ENCODE measurements at regions not wholly inside any gene's neighbourhood (a gene's known extent, or its start where the extent isn't known, plus 50 kb on each side); places are given as distances from the start of the nearest gene placed in this dataset.
"Not testable (repeated sequence)": the region's sequence is repeated elsewhere in the genome, so short reads cannot be mapped to it uniquely, and the experiment has no call there.

DNA sequence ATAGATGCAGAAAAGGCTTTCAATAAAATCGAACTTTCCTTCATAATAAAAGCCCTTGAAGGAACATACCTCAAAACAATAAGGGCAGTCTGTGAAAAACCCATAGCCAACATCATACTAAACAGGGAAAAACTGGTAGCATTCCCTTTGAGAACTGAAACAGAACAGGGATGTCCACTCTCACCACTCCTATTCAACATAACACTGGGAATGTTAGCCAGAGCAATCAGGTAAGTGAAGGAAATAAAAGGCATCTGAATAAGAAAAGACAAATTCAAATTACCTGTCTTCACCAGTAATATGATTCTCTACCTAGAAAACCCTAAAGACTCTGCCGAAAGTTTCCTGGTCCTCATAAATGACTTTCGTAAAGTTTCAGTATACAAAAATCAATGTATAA, 861.0 kb upstream of the VRK2 start:
- no peak for DNase-seq

DNA sequence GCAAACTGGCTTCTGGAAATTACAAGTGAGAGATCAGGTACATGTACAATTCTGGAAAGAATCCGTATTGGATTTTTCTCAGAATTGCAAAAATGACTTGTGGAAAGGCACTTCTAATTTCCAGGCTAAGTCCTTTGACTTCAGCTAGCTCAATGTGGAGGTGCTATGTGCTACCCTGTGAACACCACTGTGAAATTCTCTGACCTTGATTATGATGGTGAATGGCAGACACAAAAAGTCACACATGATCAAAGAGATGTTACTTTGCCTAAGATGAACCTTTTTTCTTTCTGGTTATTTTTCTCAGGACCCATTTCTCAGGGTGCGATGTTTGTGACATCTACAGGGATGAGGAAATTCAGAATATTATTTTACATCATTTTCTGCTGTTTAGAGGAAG, 856.6 kb upstream of the VRK2 start:
- DNase-seq: no peak

DNA sequence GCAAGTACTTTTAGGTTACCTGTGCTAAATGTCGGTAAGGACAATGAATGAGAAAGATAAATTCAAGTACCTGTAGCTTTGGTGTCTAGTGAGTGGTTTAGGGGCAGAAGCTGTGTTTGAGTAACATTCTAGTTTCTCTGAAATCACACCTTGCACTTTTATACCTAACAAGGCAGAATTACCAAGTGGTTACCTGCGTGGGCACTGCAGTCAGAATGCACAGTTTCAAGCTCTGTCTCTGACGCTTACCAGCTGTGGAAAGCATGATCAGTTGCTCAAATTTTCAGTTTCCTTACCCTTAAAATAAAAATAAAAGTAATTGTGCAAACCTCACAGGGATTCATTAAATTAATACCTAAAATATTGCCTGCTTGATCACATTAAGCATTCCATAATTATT, 846.9 kb upstream of the VRK2 start:
- DNase-seq: no peak

DNA sequence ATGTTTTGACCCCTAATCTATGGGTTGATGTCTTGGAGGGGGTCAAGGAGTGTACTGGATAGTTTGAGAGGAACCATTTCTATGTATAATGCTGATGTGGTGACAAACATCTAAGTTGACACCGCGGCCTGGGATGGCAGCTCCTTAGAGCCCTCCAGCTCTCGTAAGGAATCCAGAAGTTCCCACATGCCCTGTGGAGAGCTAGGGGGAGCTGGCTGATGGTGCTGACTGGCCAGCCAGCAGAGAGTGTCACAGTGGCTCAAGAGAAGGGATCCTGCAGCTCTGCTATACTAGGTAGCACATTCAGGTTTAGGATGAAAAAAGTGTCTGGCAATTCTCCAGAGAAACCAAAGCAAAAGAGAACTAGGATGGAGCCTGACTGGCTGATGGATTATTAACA, 842.2 kb upstream of the VRK2 start:
- no peak for DNase-seq

DNA sequence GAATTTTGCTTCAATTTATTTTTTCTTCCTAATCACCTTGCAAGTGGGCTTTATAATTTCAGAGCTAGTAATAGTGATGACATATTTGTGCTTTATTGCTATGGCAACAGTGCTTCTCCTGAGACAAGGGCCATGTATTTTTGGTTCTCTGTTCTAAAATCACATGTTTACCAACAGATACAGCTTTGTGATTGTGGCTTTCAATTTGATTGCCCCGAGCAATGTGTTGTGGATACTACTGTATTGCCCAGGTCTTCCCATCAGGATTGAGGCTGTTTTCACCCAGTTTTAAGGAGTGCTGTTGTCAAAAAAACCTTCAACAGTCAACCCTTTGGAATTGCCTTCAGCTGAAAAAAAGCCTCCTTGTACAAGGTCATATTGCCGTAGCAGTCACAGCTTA, 841.4 kb upstream of the VRK2 start:
- no peak for DNase-seq

DNA sequence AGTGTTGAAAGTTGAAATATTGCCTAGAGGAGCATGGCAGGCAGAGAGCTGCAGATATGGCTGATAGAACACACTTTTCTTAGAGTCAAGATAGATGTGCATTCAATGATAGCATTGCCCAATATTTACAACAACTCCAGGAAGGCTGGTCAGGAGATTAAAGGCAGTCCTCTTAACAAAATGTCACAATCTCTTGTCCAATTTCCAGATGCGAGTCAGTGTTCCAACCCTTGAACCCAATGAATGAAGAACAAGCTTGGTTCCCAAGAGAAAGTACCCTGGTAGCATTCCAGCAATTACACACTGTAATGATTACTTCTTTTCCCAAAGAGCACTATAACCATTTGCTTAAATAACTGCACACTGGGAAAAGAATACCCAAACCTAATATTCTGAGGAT, 839.4 kb upstream of the VRK2 start:
- DNase-seq: no peak

DNA sequence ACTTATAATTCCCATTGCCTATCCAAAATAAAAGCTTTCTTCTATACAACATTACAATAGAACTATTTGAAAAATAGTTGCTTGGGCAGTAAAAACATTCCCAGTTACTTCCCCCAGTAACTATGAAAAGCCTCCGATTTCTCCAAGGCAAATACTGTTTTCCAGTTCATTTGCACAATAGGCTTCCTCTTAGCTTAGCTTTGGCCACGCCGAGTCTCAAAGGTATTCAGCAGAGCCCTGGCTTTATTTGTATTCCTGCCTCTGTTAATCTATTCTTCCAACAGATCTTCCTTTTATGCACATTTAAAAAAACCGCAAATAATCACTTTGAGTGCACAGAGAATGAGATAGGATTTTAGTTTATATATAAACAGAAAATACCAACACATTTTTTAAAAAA, 836.8 kb upstream of the VRK2 start:
- DNase-seq: no peak

DNA sequence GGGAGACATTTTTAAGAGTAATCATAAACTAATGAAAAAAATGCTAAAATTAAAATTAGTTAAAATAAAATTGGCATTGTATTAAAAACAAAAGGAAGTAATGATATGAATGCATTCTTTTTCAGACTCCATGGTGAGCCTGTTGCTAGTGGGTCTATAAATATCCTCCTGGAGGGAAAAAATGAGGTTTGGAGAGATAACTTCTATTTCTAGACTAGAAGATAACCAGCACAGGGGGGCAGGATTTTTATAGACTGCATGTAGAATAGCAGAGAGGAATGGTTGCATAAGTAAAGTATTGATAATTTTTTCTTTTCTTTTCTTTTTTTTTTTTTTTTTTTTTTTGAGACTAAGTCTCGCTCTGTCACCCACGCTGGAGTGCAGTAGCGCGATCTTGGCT, 835.8 kb upstream of the VRK2 start:
- DNase-seq: no peak

DNA sequence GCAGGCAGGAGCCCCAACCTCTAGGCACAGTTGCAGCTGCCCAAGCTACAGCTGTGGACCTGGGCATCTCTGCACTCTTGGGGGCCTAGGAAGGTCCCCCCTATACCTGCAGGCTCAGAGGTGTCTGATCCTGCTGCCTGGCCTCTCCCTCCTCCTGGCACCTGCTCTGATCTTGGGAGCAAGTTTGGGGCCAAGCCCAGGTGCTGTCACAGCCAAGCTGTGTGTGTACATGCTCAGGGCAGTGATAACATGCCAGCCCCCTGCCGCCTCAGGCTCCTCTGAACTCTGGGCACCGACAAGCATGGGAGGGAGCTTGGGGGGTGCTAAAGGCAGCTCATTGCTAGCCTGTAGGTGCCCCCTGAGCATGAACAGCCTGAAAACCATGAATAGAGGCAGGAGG, 829.6 kb upstream of the VRK2 start:
- DNase-seq: no peak

DNA sequence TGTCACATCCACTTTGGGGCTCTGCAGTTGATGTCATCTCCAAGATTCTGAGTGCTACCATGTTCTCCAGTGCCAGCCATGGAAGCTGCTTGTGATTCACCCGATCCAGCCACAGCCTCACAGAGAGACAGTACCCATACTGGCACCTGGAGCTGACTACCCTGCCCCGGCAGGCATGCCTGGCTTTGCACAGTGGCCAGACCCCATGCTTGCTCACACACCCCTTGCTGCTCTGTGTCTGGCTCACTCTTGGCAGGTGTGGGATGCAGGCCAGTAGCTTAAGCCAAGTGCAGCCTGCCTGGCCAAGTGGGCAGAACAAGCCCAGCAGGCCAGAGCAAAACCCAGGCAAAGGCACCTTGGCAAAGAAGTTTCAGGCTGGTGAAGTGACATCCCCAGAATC, 828.4 kb upstream of the VRK2 start:
- no peak for DNase-seq

DNA sequence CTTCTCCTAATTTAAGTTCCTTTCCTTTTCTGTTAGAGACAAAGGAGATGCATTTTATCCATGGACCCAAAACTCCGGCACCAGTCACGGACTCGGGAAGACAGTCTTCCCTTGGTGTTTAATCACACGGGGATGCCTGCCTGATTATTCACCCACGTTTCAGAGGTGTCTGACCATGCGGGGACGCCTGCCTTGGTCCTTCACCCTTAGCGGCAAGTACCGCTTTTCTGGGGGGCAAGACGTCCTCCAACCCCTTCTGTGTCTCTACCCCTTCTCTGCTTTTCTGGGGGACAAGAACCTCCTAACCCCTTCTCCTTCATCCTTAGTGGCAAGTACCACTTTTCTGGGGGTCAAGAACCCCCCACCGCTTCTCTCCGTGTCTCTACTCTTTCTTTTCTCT, 816.9 kb upstream of the VRK2 start:
- not testable (repeated sequence) for DNase-seq

DNA sequence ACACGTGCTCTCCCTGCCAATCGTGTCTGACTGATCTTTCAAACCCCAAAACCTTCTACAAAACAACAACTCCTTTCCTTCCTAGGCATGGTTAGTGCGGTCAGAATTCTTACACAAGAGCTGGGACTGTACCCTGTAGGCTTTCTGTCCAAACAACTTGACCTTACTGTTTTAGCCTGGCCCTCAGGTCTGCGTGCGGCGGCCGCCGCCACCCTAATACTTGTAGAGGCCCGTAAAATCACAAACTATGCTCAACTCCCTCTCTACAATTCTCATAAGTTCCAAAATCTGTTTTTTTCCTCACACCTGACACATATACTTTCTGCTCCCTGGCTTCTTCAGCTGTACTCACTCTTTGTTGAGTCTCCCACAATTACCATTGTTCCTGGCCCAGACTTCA, 814.3 kb upstream of the VRK2 start:
- not testable (repeated sequence) for DNase-seq

DNA sequence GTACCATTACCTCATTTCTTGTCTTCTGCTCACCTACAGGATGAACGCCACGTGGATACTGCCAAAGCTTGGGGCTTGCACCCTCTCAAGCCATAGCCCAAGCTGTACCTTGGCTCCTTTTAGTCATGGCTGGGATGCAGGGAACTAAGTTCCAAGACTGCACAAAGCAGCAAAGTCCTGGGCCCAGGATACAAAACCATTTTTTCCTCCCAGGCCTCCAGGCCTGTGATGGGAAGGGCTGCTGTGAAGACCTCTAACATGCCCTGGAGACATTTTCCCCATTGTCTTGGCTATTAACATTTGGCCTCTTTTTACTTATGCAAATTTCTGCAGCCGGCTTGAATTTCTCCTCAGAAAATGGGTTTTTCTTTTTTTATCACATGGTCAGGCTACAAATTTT, 795.1 kb upstream of the VRK2 start:
- not testable (repeated sequence) for DNase-seq

DNA sequence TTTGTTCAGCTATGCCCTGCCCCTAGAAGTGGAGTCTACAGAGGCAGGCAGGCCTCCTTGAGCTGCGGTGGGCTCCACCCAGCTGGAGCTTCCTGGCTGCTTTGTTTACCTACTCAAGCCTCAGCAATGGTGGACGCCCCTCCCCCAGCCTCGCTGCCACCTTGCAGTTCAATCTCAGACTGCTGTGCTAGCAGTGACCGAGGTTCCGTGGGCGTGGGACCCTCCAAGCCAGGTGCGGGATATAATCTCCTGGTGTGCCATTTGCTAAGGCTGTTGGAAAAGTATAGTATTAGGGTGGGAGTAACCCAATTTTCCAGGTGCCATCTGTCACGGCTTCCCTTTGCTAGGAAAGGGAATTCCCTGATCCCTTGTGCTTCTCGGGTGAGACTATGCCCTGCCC, 770.2 kb upstream of the VRK2 start:
- not testable (repeated sequence) for DNase-seq

DNA sequence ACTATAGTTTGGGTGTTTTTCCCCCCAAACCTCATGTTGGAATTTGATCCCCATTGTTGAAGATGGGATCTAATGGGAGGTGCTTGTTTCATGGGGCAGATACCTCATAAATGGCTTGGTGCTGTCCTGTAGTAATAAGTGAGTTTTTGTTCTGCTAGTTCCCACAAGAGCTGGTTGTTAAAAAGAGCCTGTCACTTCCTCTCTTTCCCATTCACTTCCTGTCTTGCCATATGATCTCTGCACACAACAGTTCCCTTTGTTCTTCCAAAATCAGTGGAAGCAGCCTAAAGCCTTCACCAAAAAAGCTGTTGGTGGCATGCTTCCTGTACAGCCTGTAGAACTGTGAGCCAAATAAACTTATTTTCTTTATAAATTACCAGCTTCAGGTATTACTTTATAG, 768.2 kb upstream of the VRK2 start:
- DNase-seq: no peak

DNA sequence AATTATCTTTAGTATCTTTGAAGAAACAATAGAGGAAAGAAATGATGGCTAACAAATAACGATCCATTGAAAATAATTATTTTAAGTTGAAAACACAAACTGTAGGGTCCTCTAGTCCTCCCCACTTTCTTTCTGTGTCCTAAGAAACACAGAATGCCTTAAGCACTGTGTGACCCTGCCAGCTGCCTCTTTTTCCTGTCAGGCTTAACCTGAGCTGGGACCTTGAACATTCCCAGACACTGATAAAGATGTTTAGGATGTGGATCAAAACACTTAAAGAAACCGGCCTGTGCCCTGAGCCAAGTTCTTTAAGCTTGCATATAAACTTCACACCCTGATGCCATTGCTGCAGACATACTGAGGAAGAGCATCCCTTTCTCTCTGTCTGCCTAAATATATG, 755.4 kb upstream of the VRK2 start:
- no peak for DNase-seq

DNA sequence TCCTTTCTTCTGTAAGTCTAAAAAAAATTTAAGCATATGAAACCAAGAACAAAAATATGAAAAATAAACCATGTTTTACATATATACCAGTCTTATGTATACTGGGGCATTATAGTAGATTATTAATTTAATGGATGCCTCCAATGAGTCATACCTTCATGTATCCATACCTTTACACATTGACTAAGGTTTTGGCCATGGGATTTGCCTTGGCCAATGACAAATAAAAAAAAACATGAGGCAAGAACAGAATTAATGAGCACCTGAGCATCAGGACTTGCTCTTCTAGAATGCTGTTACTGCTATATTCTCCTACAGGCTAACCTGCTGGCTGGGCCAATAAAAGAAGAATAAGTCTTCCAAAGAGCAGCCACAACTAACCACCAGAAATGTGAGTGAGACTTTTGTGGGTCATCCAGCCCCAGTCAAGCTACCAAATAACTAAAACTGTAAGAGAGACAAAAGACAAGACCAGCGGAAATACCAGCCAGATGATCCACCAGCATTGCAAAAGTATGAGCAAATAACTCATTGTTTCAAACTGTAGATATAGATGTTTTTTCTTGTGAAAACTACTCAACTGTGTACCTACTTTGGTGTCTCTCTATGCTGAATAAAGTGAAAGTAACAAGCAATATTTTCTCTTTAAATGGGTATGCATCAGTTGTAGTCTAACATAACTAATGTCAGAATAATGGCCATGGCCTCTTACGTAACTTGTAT, 749.6 kb upstream of the VRK2 start:
- no peak for DNase-seq

DNA sequence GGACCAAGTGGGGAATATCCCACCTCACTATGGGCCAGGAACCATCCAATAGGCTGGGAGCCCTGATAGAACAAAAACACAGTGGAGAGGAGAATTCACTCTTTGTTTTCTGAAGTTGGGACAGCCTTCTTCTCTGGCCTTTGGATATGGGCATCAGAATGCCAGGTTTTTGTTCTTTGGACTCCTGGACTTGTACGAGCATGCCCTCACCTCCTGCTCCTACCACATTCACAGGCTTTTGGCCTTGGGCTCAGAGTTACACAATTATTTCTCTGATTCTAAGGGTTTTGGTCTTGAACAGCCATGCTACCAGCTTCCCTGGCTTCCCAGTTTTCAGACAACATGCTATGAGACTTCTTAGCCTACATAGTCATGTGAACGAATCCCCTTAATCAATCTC, 732.9 kb upstream of the VRK2 start:
- no peak for DNase-seq

DNA sequence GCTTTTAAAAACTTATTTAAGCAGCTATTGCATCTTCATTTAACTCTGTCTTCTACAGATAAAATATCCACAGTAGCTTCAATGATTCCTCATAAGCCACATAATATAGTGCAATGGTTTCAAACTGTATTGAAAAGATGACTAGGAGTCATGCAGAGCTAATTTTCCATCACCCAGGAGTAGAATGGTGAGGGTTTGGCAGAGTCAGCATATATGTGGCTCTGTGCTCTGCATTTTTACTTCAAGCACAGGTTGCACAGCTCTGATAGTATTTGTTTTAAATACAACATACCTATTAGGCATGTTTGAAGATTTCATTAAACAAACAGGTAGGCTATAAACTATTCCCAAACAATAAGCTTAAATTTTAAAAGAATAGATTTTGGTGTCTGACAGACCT, 731.9 kb upstream of the VRK2 start:
- no peak for DNase-seq

DNA sequence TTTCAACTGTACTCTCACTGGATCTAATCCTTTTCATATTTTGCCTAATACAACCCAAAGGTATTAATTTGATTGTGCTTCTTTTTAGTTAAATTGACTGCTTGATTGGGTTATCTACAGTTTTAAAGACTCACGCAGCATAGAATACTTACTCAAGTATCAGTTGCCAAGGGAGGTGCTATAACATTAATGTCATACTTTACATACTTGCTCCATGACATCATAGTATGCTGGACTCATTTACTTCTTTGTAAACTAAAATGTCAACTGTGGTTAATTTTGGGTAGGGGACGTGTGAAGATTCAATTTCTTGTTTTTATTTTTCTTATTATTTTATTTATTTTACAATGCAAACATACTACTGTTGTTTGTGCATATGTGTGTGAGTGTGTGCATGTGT, 716.2 kb upstream of the VRK2 start:
- no peak for DNase-seq

DNA sequence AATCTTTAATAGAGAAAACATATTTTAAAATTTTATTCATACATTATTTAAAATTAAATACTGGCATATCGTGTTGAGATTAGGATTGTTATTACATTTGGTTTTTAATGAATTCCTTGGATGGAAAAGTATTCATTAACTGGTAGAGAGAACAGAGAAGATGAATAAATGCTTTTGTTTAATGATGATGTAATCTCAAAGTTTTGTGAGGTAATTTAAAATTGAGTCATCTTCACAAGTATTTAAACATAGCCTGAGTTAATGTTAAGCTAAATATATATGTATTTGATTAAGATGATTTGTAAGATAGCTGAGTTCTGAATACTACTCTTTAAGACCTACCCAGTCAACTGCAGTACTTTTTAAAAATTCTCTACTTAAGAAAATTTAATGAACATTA, 713.4 kb upstream of the VRK2 start:
- no peak for DNase-seq

DNA sequence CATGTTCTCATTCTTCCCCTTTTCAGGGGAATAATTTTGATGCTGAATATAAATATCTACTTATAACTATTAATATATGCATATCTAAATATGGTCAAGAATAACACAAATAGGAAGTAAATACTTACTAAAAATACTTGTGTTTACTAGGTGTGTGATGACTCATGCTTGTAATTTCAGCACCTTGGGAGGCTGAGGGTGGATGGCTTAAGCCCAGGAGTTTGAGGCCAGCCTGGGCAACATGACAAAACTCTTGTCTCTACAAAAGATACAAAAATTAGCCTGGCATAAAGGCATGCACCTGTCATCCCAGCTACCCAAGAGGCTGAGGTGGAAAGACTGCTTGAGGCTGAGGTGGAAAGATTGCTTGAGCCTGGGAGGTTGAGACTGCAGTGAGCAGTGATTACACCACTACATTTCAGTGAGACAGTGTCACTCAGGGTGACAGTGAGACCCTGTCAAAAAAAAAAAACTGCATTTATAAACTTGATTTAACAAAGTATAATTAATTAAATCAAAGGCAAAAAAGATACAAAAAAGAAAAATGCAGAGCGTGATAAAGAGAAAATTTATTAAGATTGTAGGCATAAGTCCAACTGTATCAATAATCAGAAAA, 703.1 kb upstream of the VRK2 start:
- no peak for DNase-seq

DNA sequence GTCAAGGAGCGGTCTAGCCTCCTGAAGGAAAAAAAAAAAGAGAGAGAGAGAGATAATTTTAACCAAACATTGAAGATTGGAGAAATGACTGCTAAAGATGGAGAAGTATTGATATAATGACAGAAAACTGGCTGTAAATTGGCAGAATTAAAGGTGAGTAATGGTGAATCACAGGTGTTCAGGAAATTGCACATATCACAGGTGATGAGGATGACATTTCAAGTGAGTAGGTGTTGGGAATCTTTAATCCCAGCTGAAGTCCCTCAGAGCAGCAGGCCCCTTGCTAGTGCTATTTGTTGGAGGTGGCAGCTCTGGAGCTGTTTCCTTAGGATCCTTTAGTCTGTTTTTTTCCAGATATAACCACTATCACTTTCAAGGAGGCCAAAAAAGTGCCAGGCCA, 678.4 kb upstream of the VRK2 start:
- no peak for DNase-seq

DNA sequence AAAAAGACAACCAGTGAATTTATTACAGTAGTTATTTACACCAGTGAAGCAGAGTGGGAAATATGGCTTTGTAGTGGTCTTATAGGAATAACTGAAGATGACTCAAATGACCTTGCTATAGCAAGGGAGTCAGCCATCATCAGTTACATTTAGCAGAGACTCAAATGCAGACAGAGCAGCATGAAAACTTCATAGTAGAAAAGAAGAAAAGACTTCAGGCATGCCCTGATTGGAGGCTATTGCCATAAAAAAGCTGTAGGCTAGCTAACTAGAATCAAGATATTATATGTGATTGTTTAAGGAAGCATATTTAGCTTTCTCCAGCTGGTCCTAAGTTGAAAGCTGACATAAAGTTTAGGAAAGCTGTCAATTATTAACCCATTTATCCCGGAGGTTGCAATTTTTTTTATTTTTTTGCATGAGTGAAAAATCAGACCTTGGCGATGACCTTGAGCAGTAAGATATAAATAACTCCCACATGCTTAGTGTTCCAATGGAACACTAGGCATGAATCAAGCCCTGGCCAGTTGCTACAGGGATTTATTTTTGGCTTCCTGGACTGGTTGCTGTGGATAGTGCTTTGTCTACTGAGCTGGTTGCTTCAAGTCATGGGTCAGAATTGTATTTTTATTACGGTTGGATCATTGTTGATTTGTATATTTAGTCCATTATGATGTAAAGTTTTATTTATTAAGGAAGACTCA, 675.6 kb upstream of the VRK2 start:
- DNase-seq: no peak

All from 8988T (cell line).